Left colon (tissue), 2 donors: ENCODE measurements at regions not wholly inside any gene's neighbourhood (a gene's known extent, or its start where the extent isn't known, plus 50 kb on each side); places are given as distances from the start of the nearest gene placed in this dataset.
"Not testable (repeated sequence)": the region's sequence is repeated elsewhere in the genome, so short reads cannot be mapped to it uniquely, and the experiment has no call there.

Experiments
- ATAC-seq: fragments of 200-7000 bp; cut with Tn5 transposase; one replicate; pipeline ENCODE4 v1.9.1; 2020; ENCODE audit warnings: mild to moderate bottlenecking, moderate library complexity
- DNase-seq, 2 donors: peaks; one replicate each; pipeline ENCODE4 v3.0.0-alpha.2; 2020
- intact Hi-C, 2 donors: fragments of 100-400 bp; cut with DNase I in 1 of 2; cut with micrococcal nuclease in 1 of 2; formaldehyde crosslinking; loops; one replicate each; pipeline versions ENCODE4 v1.11.2 to v1.14.0; 2022; cut with DNase I, micrococcal nuclease
- donor health status: DM: no; HTN: no; CAD: no.
- donor health status: DM: yes; HTN: yes; CAD: no.

GRCh38 chr10:21372651-21373410 is 152.7 kb downstream of the SKIDA1 start:
- DNase-seq (peak; percentile 56 to 68), ATAC-seq (peak; percentile 100)
- intact Hi-C loops = no loop called here

- ATAC-seq (no peak), DNase-seq (no peak)
- intact Hi-C loops = no loop called here
These were observed 155.8 kb downstream of the SKIDA1 start for GRCh38 chr10:21369697-21370096.

- intact Hi-C loops = no loop called here
- ATAC-seq = no peak
- DNase-seq = no peak
These were observed 156.6 kb downstream of the SKIDA1 start for GRCh38 chr10:21368728-21369425.

- ATAC-seq (no peak), DNase-seq (no peak)
- intact Hi-C loops = no loop called here
These were observed 157.4 kb downstream of the SKIDA1 start for GRCh38 chr10:21368022-21368582.

- ATAC-seq, intact Hi-C loops, DNase-seq: not testable (repeated sequence)
These were observed 159.4 kb downstream of the SKIDA1 start for GRCh38 chr10:21366108-21366507.

- peak; percentile 81 for ATAC-seq
- peak; percentile 24 to 28 for DNase-seq
- intact Hi-C loops = no loop called here
These were observed 161.0 kb downstream of the SKIDA1 start for GRCh38 chr10:21364196-21365114.

GRCh38 chr10:21363731-21364104 is 161.8 kb downstream of the SKIDA1 start:
- DNase-seq = no peak
- ATAC-seq = no peak
- intact Hi-C loops = no loop called here

- intact Hi-C loops = no loop called here
- peak in 1 of 2 donors; percentile 14 for DNase-seq
- peak; percentile 58 for ATAC-seq
These were observed 162.3 kb downstream of the SKIDA1 start for GRCh38 chr10:21363092-21363730.

- intact Hi-C loops = no loop called here
- ATAC-seq (peak; percentile 69), DNase-seq (no peak)
These were observed 166.3 kb downstream of the SKIDA1 start for GRCh38 chr10:21359202-21359601.

- intact Hi-C loops = no loop called here
- DNase-seq (no peak), ATAC-seq (no peak)
These were observed 169.9 kb downstream of the SKIDA1 start for GRCh38 chr10:21355591-21356011.

- DNase-seq (no peak), ATAC-seq (no peak)
- intact Hi-C loops = no loop called here
These were observed 172.6 kb downstream of the SKIDA1 start for GRCh38 chr10:21352886-21353285.

GRCh38 chr10:21351594-21351993 is 173.9 kb downstream of the SKIDA1 start:
- DNase-seq, ATAC-seq, intact Hi-C loops: not testable (repeated sequence)

GRCh38 chr10:21349912-21350286 is 175.6 kb downstream of the SKIDA1 start:
- ATAC-seq (no peak), DNase-seq (no peak)
- intact Hi-C loops = no loop called here

GRCh38 chr10:21347785-21348170 is 177.7 kb downstream of the SKIDA1 start:
- intact Hi-C loops = no loop called here
- ATAC-seq = no peak
- DNase-seq = no peak

- intact Hi-C loops = no loop called here
- ATAC-seq (no peak), DNase-seq (no peak)
These were observed 178.3 kb downstream of the SKIDA1 start for GRCh38 chr10:21347043-21347784.

- intact Hi-C loops = no loop called here
- DNase-seq (no peak), ATAC-seq (no peak)
These were observed 182.4 kb downstream of the SKIDA1 start for GRCh38 chr10:21343087-21343486.

GRCh38 chr10:21342499-21342898 is 183.0 kb downstream of the SKIDA1 start:
- intact Hi-C loops, ATAC-seq, DNase-seq: not testable (repeated sequence)

GRCh38 chr10:21340331-21340730 is 185.2 kb downstream of the SKIDA1 start:
- DNase-seq (no peak), ATAC-seq (no peak)
- intact Hi-C loops = no loop called here
